ENCODE measurements at regions not wholly inside any gene's neighbourhood (a gene's known extent, or its start where the extent isn't known, plus 50 kb on each side); places are given as distances from the start of the nearest gene placed in this dataset.
"Not testable (repeated sequence)": the region's sequence is repeated elsewhere in the genome, so short reads cannot be mapped to it uniquely, and the experiment has no call there.

DNA sequence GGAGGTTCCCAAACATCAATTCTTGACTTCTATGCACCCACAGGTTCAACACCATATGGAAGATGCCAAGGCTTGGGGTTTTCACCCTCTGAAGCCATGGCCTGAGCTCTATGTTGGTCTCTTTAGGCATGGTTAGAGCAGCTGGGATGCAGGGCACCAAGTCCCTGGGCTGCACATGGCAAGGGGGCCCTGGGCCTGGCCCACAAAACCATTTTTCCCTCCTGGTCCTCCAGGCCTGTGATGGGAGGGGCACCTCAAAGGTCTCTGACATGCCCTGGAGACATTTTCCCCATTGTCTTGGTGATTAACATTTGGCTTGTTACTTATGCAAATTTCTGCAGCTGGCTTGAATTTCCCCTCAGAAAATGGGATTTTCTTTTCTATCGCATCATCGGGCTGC, 480.5 kb upstream of the IRAK1BP1 start:
- not testable (repeated sequence) for TF ChIP-seq POLR2AphosphoS5 (IDR thresholded peaks at IDR 0.05; ENCODE audit: insufficient read depth in 1 of 2, low read depth in 1 of 2); POLR2A (IDR thresholded peaks at IDR 0.05)
- TF ChIP-seq, protein P1, sequence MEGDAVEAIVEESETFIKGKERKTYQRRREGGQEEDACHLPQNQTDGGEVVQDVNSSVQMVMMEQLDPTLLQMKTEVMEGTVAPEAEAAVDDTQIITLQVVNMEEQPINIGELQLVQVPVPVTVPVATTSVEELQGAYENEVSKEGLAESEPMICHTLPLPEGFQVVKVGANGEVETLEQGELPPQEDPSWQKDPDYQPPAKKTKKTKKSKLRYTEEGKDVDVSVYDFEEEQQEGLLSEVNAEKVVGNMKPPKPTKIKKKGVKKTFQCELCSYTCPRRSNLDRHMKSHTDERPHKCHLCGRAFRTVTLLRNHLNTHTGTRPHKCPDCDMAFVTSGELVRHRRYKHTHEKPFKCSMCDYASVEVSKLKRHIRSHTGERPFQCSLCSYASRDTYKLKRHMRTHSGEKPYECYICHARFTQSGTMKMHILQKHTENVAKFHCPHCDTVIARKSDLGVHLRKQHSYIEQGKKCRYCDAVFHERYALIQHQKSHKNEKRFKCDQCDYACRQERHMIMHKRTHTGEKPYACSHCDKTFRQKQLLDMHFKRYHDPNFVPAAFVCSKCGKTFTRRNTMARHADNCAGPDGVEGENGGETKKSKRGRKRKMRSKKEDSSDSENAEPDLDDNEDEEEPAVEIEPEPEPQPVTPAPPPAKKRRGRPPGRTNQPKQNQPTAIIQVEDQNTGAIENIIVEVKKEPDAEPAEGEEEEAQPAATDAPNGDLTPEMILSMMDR (IDR thresholded peaks at IDR 0.05) = not testable (repeated sequence)
